Right renal pelvis (tissue), 4 donors: ENCODE measurements at regions not wholly inside any gene's neighbourhood (a gene's known extent, or its start where the extent isn't known, plus 50 kb on each side); places are given as distances from the start of the nearest gene placed in this dataset.
"Not testable (repeated sequence)": the region's sequence is repeated elsewhere in the genome, so short reads cannot be mapped to it uniquely, and the experiment has no call there.

Source experiments
- DNase-seq, 4 donors: peaks; one replicate each; pipeline ENCODE4 v3.0.0-alpha.2; 2013; ENCODE audit warnings: low read depth in 4 of 4, low spot score in 3 of 4, missing footprints in 1 of 4

DNA sequence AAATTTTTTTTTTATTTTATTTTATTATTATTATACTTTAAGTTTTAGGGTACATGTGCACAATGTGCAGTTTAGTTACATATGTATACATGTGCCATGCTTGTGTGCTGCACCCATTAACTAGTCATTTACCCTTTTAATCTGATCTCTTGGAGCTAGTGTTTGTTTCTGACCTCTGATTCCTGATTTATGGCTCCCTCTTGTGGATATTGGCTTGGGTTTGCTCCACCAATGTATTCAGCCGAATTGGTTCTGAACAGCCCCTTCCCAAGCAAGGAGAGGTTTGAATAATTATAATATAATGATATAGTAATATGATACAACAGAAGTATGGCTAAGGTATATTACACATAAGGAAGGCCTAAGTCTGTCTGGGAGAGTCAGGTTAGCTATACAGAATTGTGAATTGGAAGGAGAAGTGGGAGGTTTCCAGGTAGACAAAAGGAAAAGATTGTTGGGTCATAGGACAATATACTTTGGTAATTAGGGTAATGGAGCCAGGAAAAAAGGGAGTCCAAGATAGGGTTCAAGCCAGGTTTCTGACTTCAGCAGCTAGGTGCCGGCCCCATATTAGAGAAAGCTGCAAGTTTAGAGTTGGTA, 53.1 kb upstream of the HMCN1 start:
- DNase-seq: peak in 1 of 4 donors; percentile 20

- no peak for DNase-seq
These were observed 53.7 kb upstream of the HMCN1 start for GRCh38 chr1:185680453-185680852.

- DNase-seq: no peak
These were observed 55.0 kb upstream of the HMCN1 start for GRCh38 chr1:185679220-185679619.

- no peak for DNase-seq
These were observed 57.2 kb upstream of the HMCN1 start for GRCh38 chr1:185676969-185677368.

GRCh38 chr1:185674201-185674600, 60.0 kb upstream of the HMCN1 start:
- peak in 1 of 4 donors; percentile 23 for DNase-seq

- no peak for DNase-seq
These were observed 61.4 kb upstream of the HMCN1 start for GRCh38 chr1:185672719-185673360.

DNA sequence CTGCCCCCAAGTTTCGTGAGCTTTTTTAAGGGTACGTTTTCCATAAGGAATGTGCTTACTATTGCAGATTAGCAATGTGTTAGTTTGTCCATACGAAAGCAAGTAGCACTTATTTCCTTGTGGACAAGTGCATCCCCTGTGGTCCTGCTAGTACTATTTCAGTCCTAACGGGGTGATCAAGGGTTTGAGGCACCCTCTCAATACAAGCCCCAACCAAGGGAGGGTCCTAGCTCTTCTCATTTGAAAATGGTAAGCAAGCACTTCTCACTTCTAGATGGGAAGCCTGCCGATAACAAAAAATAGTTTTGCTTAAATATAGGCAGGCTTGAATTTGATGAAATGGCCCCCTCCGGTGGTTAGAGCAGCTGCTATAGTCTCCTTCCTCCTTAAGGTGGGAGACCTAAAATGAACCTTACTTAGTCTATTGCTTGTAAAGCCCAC, 64.0 kb upstream of the HMCN1 start:
- DNase-seq: no peak

DNA sequence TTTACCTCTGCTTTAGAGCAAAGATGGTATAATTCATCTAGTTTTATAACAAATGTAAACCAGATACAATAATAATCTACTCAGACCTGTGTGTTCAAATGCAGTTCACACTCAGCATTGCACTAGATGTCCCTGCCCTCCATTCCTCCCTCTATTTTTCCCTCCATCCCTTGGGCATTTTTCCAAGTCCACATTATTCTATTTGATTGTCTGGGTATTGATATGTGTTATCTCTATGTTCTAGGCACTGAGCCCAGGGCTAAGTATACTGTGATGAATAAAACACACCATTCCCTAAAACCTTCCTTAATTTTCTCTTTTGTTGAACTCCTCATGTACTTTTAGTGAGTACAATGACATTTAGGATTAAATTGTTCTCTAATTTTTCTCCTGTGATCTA, 66.2 kb upstream of the HMCN1 start:
- no peak for DNase-seq

DNA sequence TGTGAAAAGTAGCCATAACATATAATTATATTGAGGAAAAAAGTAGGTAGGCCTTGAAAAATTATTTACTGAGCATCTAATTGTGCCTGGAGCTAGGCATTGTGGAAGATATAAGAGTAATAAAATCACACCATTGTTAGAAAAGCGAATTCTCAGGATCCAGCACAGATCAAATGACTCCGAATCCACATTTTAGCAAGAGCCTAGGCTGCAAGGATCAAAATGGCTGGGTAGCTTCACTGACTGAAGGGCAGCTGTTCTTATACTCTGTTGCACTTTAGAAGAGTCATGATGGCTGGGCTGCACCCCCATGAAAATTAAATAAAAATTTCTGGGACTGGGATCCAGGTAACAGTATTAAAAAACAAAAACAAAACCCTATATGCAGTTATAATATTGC, 67.6 kb upstream of the HMCN1 start:
- no peak for DNase-seq

DNA sequence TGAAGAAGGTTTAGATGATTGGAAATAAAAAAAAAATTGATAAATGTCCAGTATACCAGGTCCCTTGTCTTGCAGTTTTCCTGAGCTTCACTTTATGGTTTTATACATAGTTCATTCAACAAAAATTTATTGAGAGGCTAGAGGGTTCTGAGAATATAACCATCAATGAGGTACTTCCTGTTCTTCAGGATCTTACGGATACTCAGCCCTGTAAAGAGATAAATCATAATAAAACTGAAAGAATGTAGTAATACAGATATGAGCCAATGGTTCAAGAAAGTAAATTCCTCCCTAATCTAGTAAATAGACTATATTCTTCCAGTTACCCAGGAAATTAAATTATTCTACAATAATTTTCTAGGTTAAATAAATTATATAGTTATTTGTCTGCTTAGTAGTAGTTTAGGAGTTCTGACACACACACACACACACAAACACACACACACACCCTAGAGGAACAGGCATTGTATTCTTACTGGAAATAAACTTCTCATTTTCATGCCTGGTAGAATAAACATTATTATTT, 70.4 kb upstream of the HMCN1 start:
- no peak for DNase-seq

- no peak for DNase-seq
These were observed 70.9 kb upstream of the HMCN1 start for GRCh38 chr1:185663332-185663731.

DNA sequence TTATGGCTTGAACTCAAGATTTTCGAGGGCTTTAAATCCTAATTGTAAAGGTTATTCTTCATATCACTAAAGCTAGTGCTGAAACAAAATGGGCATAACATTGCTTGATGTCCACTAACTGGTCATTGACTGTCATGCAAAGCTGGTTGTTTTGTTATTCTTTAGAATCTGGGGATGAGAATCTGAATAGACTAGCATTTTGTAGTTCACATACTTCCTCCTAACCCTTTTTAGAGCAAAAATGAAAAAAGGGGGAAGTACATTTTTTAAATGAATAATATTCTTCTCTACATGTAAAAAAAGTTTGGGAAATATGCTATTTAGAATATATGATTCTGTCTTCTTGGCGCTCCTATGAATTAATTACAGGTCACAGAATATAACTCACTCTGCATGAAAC, 72.2 kb upstream of the HMCN1 start:
- no peak for DNase-seq

DNA sequence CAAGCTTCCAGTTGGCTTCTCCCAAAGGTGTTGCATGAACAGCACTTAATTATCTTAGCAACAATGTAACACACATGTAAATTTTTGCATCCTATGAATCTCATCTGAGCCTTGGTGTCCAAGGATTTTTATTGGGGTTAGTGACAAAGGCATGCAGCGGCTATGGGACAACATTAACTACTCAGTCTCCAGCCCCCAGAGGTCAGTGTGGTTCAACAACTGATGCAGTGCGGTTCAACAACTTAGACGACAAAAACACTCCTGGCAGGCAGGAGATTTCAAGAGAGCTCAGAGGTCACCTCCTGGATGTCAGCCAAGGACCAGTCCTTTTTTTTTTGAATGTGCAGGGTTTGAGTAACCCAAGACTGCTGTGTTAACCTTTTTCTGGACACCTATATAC, 77.5 kb upstream of the HMCN1 start:
- DNase-seq: no peak

DNA sequence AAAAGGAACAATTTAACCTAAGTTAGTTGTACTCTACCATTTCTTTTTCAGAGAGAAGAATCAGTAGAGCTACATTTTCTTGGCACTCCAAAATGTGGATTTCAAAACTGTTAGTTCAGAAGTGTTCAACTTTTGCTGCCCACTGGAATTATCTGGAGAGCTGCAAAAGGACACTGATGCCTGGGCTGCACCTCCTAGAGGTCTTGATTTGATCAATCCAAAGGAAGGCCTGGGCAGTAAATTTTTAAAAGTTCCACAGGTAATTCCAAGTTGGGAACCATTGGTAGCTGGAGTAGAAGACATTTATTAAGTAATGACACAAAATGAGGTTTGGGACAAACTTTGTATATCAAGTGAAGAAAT, 79.3 kb upstream of the HMCN1 start:
- DNase-seq: no peak

DNA sequence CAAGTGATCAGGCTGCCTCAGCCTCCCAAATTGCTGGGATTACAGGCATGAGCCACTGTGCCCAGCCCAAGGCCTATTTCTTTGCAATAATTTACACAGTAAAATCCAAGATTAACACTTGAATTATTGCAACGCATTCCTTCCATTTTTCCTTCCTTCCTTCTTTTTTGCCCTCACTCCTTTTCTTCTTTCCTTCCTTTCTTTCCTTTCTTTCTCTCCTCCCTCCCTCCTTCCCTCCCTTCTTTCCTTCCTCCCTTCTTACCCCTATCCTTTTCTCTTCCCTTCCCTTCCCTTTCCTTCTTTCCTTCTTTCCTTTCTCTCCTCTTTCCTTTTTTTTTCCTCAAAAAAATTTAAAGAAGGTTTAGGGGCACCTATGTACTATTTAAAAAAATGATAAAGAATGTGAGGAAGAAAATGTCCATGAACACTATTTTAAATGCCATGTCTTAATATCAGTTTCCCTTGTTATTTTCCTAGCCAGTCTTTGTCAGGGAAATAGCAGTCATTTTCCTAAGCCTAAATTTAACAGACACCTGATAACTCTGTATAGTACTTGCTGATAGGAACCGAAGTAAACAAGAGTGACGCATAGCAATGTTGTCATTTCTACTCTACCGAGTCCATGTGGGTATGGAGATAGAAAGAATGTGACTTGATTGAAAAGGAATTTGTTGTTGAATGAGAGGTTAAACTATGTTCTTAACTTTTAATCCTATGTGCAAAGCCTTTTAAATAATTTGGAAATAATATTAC, 79.8 kb upstream of the HMCN1 start:
- no peak for DNase-seq

DNA sequence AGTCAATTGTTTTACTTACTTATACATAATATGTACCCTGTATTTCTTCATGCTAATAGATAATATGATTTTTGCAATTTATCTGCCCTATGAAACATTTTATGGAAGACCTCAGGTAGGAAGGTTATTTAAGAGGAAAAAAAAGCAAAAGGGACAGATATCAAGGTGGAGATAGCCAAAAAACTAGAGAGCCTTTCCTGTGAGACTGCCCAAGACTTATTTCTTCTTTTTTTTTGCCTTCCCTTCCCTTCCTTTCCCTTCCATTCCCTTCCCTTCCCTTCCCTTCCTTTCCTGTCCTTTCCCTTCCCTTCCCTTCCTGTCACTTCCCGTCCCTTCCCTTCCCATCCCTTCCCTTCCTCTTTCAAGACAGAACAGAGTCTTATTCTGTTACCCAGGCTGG, 80.6 kb upstream of the HMCN1 start:
- DNase-seq: no peak

DNA sequence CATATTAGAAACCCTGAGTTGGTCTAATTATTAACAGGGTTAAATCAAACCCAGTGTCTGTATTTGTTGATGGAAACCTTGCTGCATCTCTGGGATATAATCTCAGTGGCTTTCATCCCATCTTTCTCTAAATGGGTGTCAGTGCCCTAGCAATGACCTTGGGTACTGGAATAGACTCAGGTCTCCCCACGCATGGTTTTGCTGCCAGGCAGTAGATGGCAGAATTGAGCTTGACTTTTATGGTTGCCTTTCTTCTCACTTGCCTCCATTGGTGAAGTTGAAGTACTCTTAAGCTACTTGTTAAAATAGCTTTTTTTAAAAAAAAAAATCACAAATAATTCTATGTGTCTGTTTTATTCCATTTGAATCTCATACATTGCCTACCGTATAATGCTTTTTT, 81.8 kb upstream of the HMCN1 start:
- DNase-seq: no peak

DNA sequence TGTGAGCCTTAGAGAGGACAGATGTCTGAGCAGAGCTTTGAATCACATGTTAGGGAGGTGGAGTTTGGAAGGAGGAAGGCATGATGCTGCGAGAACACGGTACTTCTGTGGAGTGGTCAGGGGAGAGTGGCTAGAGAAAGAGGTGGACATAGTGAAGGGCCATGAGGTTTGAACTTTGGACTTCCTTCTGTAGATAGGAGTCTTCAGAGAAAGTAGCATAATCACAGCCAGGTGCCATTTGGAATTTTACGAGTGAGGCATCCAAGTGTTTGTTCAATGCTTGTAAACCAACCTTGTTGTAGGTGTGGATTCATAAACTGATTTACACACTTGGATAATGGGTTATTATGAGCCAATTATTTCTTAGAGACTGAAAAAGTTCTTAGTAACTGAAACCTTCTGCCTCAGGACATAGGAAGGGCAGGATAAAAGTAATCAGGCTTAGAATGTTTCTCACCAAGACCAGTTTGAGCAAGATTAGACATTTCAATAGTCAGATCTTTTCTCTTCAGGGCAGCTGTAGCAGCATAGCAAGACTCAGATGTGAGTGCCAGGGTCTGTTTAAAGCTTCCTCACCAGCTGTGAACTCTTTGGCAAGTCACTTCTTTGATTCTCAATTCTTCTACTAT, 83.5 kb upstream of the HMCN1 start:
- DNase-seq: no peak

DNA sequence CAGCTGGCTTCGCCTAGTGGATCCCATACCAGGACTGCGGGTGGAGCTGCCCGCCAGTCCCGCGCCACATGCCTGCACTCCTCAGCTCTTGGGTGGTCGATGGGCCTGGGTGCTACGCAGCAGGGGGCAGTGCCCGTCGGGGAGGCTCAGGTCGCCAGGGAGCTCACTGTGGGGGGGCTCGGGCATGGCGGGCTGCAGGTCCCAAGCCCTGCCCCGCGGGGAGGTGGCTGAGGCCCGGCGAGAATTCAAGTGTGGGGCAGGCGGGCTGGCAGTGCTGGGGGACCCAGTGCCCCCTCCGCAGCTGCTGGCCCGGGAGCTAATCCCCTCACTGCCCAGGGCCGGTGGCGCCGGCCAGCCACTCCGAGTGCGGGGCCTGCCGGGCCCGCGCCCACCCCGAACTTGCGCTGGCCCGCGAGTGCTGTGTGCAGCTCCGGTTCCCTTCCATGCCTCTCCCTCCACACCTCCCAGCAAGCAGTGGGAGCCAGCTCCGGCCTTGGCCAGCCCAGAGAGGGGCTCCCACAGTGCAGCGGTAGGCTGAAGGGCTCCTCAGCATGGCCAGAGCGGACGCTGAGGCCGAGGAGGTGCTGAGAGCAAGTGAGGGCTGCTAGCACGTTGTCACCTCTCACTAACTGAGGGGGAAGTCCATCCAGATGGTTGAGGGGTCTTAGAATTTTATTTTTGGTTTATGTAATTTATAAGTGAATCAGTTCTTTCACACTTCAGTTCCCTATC, 85.2 kb upstream of the HMCN1 start:
- DNase-seq: no peak

DNA sequence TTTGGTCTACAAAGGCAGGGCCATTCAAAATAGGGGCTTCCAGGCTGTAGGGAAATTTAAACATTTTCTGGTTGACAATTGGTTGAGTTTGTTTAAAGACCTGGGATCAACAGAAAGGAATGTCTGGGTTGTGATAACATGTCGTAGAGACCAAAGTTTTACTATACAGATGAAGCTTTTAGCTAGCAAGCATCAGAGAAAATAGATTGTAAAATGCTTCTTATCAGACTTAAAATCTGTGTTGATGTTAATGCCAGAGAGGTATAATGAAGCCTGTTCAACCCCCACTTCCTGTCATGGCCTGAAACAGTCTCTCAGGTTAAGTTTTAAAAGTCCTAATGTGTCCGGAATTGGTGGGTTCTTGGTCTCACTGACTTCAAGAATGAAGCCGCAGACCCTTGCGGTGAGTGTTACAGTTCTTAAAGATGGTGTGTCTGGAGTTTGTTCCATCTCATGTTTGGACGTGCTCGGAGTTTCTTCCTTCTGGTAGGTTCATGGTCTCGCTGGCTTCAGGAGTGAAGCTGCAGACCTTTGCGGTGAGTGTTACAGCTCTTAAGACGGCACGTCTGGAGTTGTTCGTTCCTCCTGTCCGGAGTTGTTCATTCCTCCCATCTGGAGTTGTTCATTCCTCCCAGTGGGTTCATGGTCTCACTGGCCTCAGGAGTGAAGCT, 86.5 kb upstream of the HMCN1 start:
- not testable (repeated sequence) for DNase-seq
